Naive thymus-derived CD4-positive, alpha-beta T cell (primary cell): ENCODE measurements at regions not wholly inside any gene's neighbourhood (a gene's known extent, or its start where the extent isn't known, plus 50 kb on each side); places are given as distances from the start of the nearest gene placed in this dataset.

Experiments used
- ATAC-seq: fragments of 150-1000 bp; cut with Tn5 transposase; 2 replicates; pipeline ENCODE4 v1.10.0; 2021; ENCODE audit warnings: mild to moderate bottlenecking, moderate library complexity
- CTCF ChIA-PET: fragments of 350-600 bp; sonication (Branson Sonifier 250); formaldehyde crosslinking; loops from one replicate; lab custom pipeline; 2021; ENCODE audit warnings: antibody characterized with exemption; lab: Charles Lee
- POLR2A ChIA-PET: fragments of 350-600 bp; sonication (Branson Sonifier 250); formaldehyde crosslinking; loops from one replicate; lab custom pipeline; 2021; ENCODE audit warnings: antibody characterized with exemption, inconsistent platforms; lab: Charles Lee
- DNase-seq, 9 donors: peaks; one replicate each; pipeline versions ENCODE4 v3.0.0 to v3.0.0-alpha.2; 2020 to 2022; ENCODE audit warnings: mixed read lengths in 1 of 9
- H3K27ac ChIP-seq: one replicate; pipeline ENCODE4 v1.7.0; 2013; ENCODE audit warnings: mild to moderate bottlenecking, low read depth, low read length, moderate library complexity
- H3K27me3 ChIP-seq, 2 donors: one replicate each; pipeline ENCODE4 v1.7.0; 2013; ENCODE audit warnings: low read length in 2 of 2, mild to moderate bottlenecking in 2 of 2, moderate library complexity in 2 of 2; ENCODE audit not compliant: control insufficient read depth in 2 of 2, insufficient read depth in 2 of 2
- H3K36me3 ChIP-seq, 3 experiments: 1 replicate in 2 of 3; 2 replicates in 1 of 3; pipeline ENCODE4 v1.7.0; 2013; ENCODE audit warnings: low read length in 3 of 3, mild to moderate bottlenecking in 3 of 3, moderate library complexity in 1 of 3; ENCODE audit not compliant: insufficient read depth in 3 of 3, control insufficient read depth in 2 of 3
- H3K4me1 ChIP-seq, 2 donors: one replicate each; pipeline ENCODE4 v1.7.0; 2013; ENCODE audit warnings: low read length in 2 of 2, mild to moderate bottlenecking in 2 of 2, moderate library complexity in 1 of 2; ENCODE audit not compliant: control insufficient read depth in 2 of 2, insufficient read depth in 2 of 2
- H3K4me3 ChIP-seq: 2 replicates; pipeline ENCODE4 v1.7.0; 2013; ENCODE audit warnings: mild to moderate bottlenecking, low read length
- H3K9me3 ChIP-seq, 3 experiments: 1 replicate in 2 of 3; 2 replicates in 1 of 3; pipeline ENCODE4 v1.7.0; 2013; ENCODE audit warnings: low read length in 3 of 3; ENCODE audit not compliant: control insufficient read depth in 2 of 3
- H3K27ac Mint-ChIP-seq, 9 donors: one replicate each; pipeline ENCODE4 v1.8.0; 2020 to 2022; ENCODE audit warnings: mixed read lengths in 9 of 9, mild to moderate bottlenecking in 8 of 9, moderate library complexity in 5 of 9, inconsistent platforms in 2 of 9
- H3K27me3 Mint-ChIP-seq, 5 donors: one replicate each; pipeline ENCODE4 v1.8.0; 2021 to 2022; ENCODE audit warnings: mixed read lengths in 5 of 5, mild to moderate bottlenecking in 1 of 5
- H3K36me3 Mint-ChIP-seq, 5 donors: one replicate each; pipeline ENCODE4 v1.8.0; 2020 to 2022; ENCODE audit warnings: mixed read lengths in 5 of 5, mild to moderate bottlenecking in 3 of 5, inconsistent platforms in 1 of 5
- H3K4me1 Mint-ChIP-seq, 7 donors: one replicate each; pipeline ENCODE4 v1.8.0; 2020 to 2022; ENCODE audit warnings: mixed read lengths in 7 of 7, mild to moderate bottlenecking in 3 of 7, inconsistent platforms in 1 of 7
- H3K4me3 Mint-ChIP-seq, 10 donors: one replicate each; pipeline ENCODE4 v1.8.0; 2020 to 2022; ENCODE audit warnings: mild to moderate bottlenecking in 10 of 10, mixed read lengths in 10 of 10, moderate library complexity in 6 of 10, inconsistent platforms in 2 of 10
- H3K9me3 Mint-ChIP-seq, 11 donors: one replicate each; pipeline ENCODE4 v1.8.0; 2020 to 2022; ENCODE audit warnings: mixed read lengths in 11 of 11, mild to moderate bottlenecking in 4 of 11, inconsistent platforms in 1 of 11, moderate library complexity in 1 of 11
- intact Hi-C, 2 donors: fragments of 100-400 bp; cut with micrococcal nuclease; formaldehyde crosslinking; loops; one replicate each; pipeline ENCODE4 v1.15.1; 2023

DNA sequence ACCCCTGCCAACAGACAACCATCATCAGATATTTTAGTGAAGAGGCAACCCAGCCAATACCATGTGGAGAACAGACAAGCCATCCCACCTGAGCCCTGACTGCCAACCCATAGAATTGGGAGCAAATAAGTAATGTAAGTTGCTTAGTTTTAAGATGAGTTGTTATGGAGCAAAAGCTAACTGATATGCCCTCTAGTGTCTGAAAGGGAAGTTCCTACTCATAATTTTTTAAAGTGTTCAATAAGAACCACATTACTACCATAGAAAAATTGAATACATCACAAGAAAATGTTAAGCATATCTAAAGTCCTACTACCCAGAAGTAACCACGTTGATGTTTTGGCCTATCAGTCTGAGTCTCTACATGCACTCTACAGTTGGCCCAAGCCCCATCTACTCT is 50.8 kb upstream of the SLC36A4 start:
- Histone ChIP-seq H3K27me3 (no peaks in the 10 kb centered on the region), H3K9me3 (no peaks in the 10 kb centered on the region), H3K36me3 (no peaks in the 10 kb centered on the region), H3K27ac (no peak overlapping the region), H3K4me3 (no peak overlapping the region), H3K4me1 (no peaks in the 10 kb centered on the region)
- H3K9me3 Mint-ChIP-seq, result peaks cover 0 to 2% (median 0%) of the 10 kb centered on the region in 11 donors
- POLR2A ChIA-PET, result no interaction called here
- H3K27me3 Mint-ChIP-seq, result peaks cover 13 to 26% (median 21%) of the 10 kb centered on the region in 5 donors
- H3K27ac Mint-ChIP-seq, result no peak overlapping the region
- no peak for ATAC-seq
- no peaks in the 10 kb centered on the region for H3K36me3 Mint-ChIP-seq
- CTCF ChIA-PET, result no interaction called here
- no peak for DNase-seq
- no peaks in the 10 kb centered on the region for H3K4me1 Mint-ChIP-seq
- intact Hi-C loops, result no loop called here
- no peak overlapping the region for H3K4me3 Mint-ChIP-seq

DNA sequence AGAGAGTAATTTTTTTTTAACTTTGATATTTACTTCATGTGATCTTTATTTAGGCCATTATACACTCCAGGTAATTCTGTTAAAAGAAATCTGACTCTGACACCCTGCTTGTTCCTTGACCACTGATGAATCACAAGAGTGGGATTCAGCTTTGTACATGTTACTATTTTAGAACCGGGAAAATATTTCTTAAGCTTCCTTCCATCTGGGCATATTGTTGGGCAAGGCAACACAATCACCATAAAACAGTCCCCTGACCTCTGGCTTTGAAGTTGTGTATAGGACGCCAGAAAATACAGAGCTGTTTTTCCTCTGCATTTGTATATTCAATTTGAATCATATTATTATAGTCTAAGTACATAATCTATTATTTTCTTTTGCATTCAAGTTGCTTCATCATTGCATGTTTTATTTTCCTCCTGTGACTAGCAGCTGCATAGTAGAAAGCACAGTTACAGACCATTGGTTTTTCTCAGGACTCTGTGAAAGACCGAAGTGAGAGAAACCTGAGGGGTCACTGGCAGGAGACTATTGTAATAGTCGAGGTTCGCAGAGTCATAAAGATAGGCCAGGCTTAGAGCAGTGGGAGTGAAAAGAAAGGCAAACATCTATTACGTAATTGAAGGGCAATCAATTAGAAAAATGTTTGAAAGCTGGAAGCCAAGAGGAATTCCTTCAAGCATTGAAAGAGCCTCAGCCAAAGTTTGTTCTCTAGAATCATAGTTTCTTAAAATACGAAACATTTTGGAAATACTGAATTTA is 51.8 kb upstream of the SLC36A4 start:
- H3K27me3 Mint-ChIP-seq, result peaks cover 13 to 30% (median 28%) of the 10 kb centered on the region in 5 donors
- CTCF ChIA-PET, result no interaction called here

DNA sequence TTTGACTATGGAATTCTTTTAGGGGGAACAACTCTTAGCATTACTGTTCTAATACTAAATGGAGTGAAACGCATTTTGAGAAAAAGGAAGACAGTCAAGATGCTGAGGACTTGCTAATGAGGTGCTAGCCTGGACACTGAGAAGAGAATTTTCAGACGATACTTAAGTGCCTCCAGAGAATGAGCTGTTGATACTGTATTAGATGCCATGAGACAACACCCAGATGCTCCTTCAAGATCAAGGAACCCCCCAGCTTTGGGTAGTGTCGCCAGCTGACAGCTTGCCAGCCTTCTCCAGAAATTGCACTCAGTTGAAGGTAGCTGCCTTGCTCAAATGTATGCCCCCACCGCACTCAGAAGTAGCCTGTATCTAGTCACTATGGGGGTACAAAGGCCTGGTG is 52.5 kb upstream of the SLC36A4 start:
- CTCF ChIA-PET, result no interaction called here
- Mint-ChIP-seq H3K4me3 (no peak overlapping the region), H3K27me3 (peaks cover 11 to 29% (median 24%) of the 10 kb centered on the region in 5 donors), H3K27ac (no peak overlapping the region), H3K9me3 (peaks cover 0 to 16% (median 0%) of the 10 kb centered on the region in 11 donors), H3K36me3 (no peaks in the 10 kb centered on the region), H3K4me1 (no peaks in the 10 kb centered on the region)
- Histone ChIP-seq H3K27me3 (no peaks in the 10 kb centered on the region), H3K9me3 (no peaks in the 10 kb centered on the region), H3K4me3 (no peak overlapping the region), H3K36me3 (no peaks in the 10 kb centered on the region), H3K27ac (no peak overlapping the region), H3K4me1 (no peaks in the 10 kb centered on the region)
- intact Hi-C loops, result no loop called here
- DNase-seq (no peak), ATAC-seq (no peak)
- POLR2A ChIA-PET, result no interaction called here

More for the DNA sequence above, 51.8 kb upstream of the SLC36A4 start:
- no peak for DNase-seq
- Histone ChIP-seq H3K36me3 (no peaks in the 10 kb centered on the region), H3K27ac (no peak overlapping the region), H3K9me3 (no peaks in the 10 kb centered on the region), H3K27me3 (no peaks in the 10 kb centered on the region), H3K4me3 (no peak overlapping the region), H3K4me1 (no peaks in the 10 kb centered on the region)
- Mint-ChIP-seq H3K4me3 (no peak overlapping the region), H3K9me3 (peaks cover 0 to 13% (median 0%) of the 10 kb centered on the region in 11 donors), H3K27ac (no peak overlapping the region), H3K4me1 (no peaks in the 10 kb centered on the region), H3K36me3 (no peaks in the 10 kb centered on the region)
- ATAC-seq, result no peak
- intact Hi-C loops, result no loop called here
- POLR2A ChIA-PET, result no interaction called here

DNA sequence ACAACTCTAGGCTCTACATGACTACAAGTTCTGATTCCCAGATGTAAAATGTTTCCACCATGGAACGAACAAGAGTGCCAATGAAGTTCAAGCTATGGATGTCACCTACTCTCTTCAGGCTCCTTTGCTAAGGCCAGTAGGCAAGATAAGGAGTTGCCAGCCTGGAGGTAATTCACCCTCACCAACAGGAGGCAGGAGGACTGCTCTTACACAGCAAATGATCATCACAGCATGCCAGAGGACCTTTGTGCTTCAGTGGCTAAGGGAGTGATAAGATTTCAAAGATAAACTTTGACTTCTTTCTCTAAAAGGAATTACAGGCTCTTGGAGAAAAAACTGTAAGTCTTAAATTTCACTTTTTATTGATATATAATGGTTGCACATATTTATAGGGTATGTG is 54.1 kb upstream of the SLC36A4 start:
- Mint-ChIP-seq H3K4me3 (no peak overlapping the region), H3K27ac (no peak overlapping the region), H3K36me3 (no peaks in the 10 kb centered on the region), H3K27me3 (peaks cover 7 to 28% (median 24%) of the 10 kb centered on the region in 5 donors), H3K4me1 (no peaks in the 10 kb centered on the region), H3K9me3 (peaks cover 0 to 16% (median 0%) of the 10 kb centered on the region in 11 donors)
- ATAC-seq (no peak), DNase-seq (no peak)
- Histone ChIP-seq H3K9me3 (no peaks in the 10 kb centered on the region), H3K27me3 (no peaks in the 10 kb centered on the region), H3K4me3 (no peak overlapping the region), H3K4me1 (no peaks in the 10 kb centered on the region), H3K27ac (no peak overlapping the region), H3K36me3 (no peaks in the 10 kb centered on the region)
- intact Hi-C loops, result no loop called here
- POLR2A ChIA-PET, result no interaction called here
- CTCF ChIA-PET, result no interaction called here

DNA sequence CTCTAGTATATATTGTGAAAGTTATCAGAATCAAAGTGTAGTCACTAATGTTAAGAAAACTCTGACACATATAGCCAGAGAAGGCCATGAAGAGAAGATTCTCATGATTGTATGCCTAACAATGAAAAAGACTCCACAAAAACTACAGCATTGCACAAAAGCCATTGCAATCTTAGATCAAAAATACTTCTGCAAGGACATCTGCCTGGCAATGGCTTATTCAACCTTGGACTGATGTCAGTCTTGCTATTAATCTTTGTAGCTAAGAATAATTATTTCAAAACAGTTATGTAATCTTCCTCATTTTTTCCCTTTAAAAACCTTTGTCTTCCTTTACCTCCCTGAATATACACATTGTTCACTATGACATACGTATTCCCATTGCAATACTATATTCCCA is 55.3 kb upstream of the SLC36A4 start:
- CTCF ChIA-PET, result no interaction called here
- Histone ChIP-seq H3K36me3 (no peaks in the 10 kb centered on the region), H3K27me3 (no peaks in the 10 kb centered on the region), H3K4me1 (no peaks in the 10 kb centered on the region), H3K9me3 (no peaks in the 10 kb centered on the region), H3K27ac (no peak overlapping the region), H3K4me3 (no peak overlapping the region)
- intact Hi-C loops, result no loop called here
- Mint-ChIP-seq H3K27me3 (peaks cover 7 to 31% (median 24%) of the 10 kb centered on the region in 5 donors), H3K27ac (no peak overlapping the region), H3K4me3 (no peak overlapping the region), H3K4me1 (no peaks in the 10 kb centered on the region), H3K9me3 (peaks cover 0 to 16% (median 0%) of the 10 kb centered on the region in 11 donors), H3K36me3 (no peaks in the 10 kb centered on the region)
- POLR2A ChIA-PET, result no interaction called here
- no peak for DNase-seq
- ATAC-seq, result no peak

DNA sequence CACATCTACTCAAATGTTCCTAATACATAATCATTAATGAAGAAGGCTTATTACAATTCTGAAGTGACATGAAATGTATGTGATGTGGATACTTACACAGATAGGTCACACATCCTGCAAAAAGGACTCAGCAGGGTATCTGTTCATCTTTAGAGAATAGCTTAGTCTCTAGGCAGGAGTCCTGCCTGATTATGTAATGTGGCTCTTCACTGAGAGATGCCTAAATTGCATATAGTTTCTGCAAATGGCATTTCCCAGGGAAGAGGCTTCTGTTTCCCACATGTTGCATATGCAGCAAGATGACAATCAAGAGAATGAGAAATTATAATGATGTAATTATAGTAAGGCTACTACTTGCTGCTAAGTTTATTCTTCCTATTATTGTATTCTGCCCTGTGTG is 58.8 kb upstream of the SLC36A4 start:
- Mint-ChIP-seq H3K36me3 (peaks cover 0 to 4% (median 0%) of the 10 kb centered on the region in 5 donors), H3K4me3 (no peak overlapping the region), H3K9me3 (peaks cover 0 to 17% (median 6%) of the 10 kb centered on the region in 11 donors), H3K27ac (no peak overlapping the region), H3K27me3 (peaks cover 4 to 49% (median 34%) of the 10 kb centered on the region in 5 donors), H3K4me1 (no peaks in the 10 kb centered on the region)
- Histone ChIP-seq H3K27ac (no peak overlapping the region), H3K4me1 (no peaks in the 10 kb centered on the region), H3K27me3 (no peaks in the 10 kb centered on the region), H3K4me3 (no peak overlapping the region), H3K9me3 (peaks cover 0 to 8% (median 0%) of the 10 kb centered on the region in 3 experiments), H3K36me3 (no peaks in the 10 kb centered on the region)
- intact Hi-C loops, result no loop called here
- DNase-seq (no peak), ATAC-seq (no peak)
- ChIA-PET POLR2A (no interaction called here), CTCF (interaction anchor here (1.2 kb wide), 1 partner anchor 22 kb away, joined by 3 read pairs; no protein-coding TSS in a partner anchor)

DNA sequence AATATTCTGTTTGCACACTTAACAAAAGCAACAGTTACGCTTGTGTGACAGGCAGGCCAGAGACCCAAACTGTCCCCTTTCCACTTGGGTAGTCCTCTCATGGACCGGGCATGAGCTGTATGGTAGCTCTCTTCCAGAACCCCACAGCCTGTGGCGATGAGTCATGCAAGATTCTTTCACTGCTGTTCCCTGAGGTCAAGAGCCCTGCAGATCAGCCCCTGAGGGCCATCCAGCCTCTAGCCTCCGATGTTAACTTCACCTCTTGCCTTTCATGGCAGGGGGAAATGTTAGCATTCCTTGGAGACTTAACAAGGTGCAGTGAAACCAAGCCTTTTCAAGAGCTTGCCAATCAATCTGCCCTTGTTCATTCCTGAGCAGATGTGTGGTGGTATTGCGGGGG is 63.2 kb upstream of the DEUP1 start:
- no peak for ATAC-seq
- Histone ChIP-seq H3K4me3 (no peak overlapping the region), H3K27ac (no peak overlapping the region), H3K9me3 (no peaks in the 10 kb centered on the region), H3K27me3 (no peaks in the 10 kb centered on the region), H3K36me3 (no peaks in the 10 kb centered on the region), H3K4me1 (no peaks in the 10 kb centered on the region)
- intact Hi-C loops, result no loop called here
- H3K27ac Mint-ChIP-seq, result no peak overlapping the region
- peaks cover 0 to 19% (median 6%) of the 10 kb centered on the region in 11 donors for H3K9me3 Mint-ChIP-seq
- CTCF ChIA-PET, result no interaction called here
- no peaks in the 10 kb centered on the region for H3K4me1 Mint-ChIP-seq
- H3K36me3 Mint-ChIP-seq, result no peaks in the 10 kb centered on the region
- no peak for DNase-seq
- POLR2A ChIA-PET, result no interaction called here
- no peak overlapping the region for H3K4me3 Mint-ChIP-seq
- peaks cover 0 to 25% (median 13%) of the 10 kb centered on the region in 5 donors for H3K27me3 Mint-ChIP-seq
